GM12878 (cell line): ENCODE measurements at regions not wholly inside any gene's neighbourhood (a gene's known extent, or its start where the extent isn't known, plus 50 kb on each side); places are given as distances from the start of the nearest gene placed in this dataset.

Source experiments
- ATAC-seq: fragments of 200-7000 bp; cut with Tn5 transposase; 3 replicates; pipeline ENCODE4 v1.9.1; 2020; ENCODE audit warnings: mild to moderate bottlenecking, moderate library complexity
- BruUV-seq: library from RNA; stranded (reverse); fragments of 400-500 nt; replicated peaks from 2 replicates; lab custom pipeline; 2021; lab: Mats Ljungman, UMichigan
- CTCF ChIA-PET: fragments of 300-600 bp; sonication (Branson Sonifier 250); formaldehyde crosslinking; extraction: SDS; loops from one replicate; lab custom pipeline; 2021; ENCODE audit warnings: inconsistent platforms; lab: Yijun Ruan, JAX
- POLR2A ChIA-PET: fragments of 350-600 bp; formaldehyde crosslinking; extraction: SDS; loops from one replicate; lab custom pipeline; 2021; ENCODE audit warnings: inconsistent platforms; lab: Charles Lee
- RAD21 ChIA-PET: fragments of 300-600 bp; sonication (Branson Sonifier 250); formaldehyde crosslinking; loops from one replicate; lab custom pipeline; 2023; ENCODE audit warnings: antibody characterized with exemption; ENCODE audit not compliant: unreplicated experiment; lab: Charles Lee
- SMC1A ChIA-PET: fragments of 300-600 bp; sonication (Branson Sonifier 250); formaldehyde crosslinking; loops from one replicate; lab custom pipeline; 2023; ENCODE audit not compliant: unreplicated experiment, uncharacterized antibody; lab: Charles Lee
- DNase-seq: peaks from one replicate; pipeline ENCODE4 v3.0.0-alpha.2; 2011; ENCODE audit warnings: low read depth, low spot score
- FAIRE-seq: peaks from 3 replicates; lab custom pipeline; 2011; peaks lifted over from hg19 to GRCh38; lab: Jason Lieb, UNC
- H2AFZ ChIP-seq: 2 replicates; pipeline ENCODE4 v1.6.0; 2011; ENCODE audit warnings: low read depth, low read length, control low read depth; ENCODE audit not compliant: control insufficient read depth
- H3K27ac ChIP-seq: 2 replicates; pipeline ENCODE4 v1.5.1; 2011; ENCODE audit warnings: control low read depth; ENCODE audit not compliant: control insufficient read depth, insufficient read depth
- H3K27me3 ChIP-seq, 2 experiments: replicated peaks in 1 of 2; 2 replicates each; pipeline versions ENCODE4 v1.6.0 to v1.6.1; 2011; ENCODE audit warnings: low read length in 1 of 2; ENCODE audit not compliant: control insufficient read depth in 2 of 2, insufficient read depth in 2 of 2
- H3K36me3 ChIP-seq, 2 experiments: 2 replicates each; pipeline ENCODE4 v1.5.1; 2011; ENCODE audit warnings: low read length in 1 of 2; ENCODE audit not compliant: control insufficient read depth in 2 of 2, insufficient read depth in 2 of 2
- H3K4me1 ChIP-seq: 2 replicates; pipeline ENCODE4 v1.6.1; 2011; ENCODE audit warnings: mild to moderate bottlenecking, low read length, moderate library complexity, mixed read lengths; ENCODE audit not compliant: control insufficient read depth, insufficient read depth
- H3K4me2 ChIP-seq: 2 replicates; pipeline ENCODE4 v1.6.0; 2011; ENCODE audit warnings: control low read depth; ENCODE audit not compliant: control insufficient read depth, insufficient read depth
- H3K4me3 ChIP-seq: fragments of 200-600 bp; sonication (generic); 2 replicates; pipeline ENCODE4 v1.5.1; 2016
- H3K79me2 ChIP-seq: 2 replicates; pipeline ENCODE4 v1.6.0; 2011; ENCODE audit warnings: low read length; ENCODE audit not compliant: control insufficient read depth, insufficient read depth
- H3K9ac ChIP-seq: 2 replicates; pipeline ENCODE4 v1.8.0; 2011; ENCODE audit warnings: low read length, control low read depth, mixed read lengths; ENCODE audit not compliant: control insufficient read depth, insufficient read depth
- H3K9me3 ChIP-seq: replicated peaks from 3 replicates; pipeline ENCODE4 v1.5.1; 2011; ENCODE audit warnings: mild to moderate bottlenecking, low read length; ENCODE audit not compliant: control insufficient read depth, insufficient read depth
- H4K20me1 ChIP-seq: 2 replicates; pipeline ENCODE4 v1.6.0; 2011; ENCODE audit not compliant: control insufficient read depth, insufficient read depth
- BMI1 ChIP-seq: fragments of 450-650 bp; IDR thresholded peaks from 2 replicates; pipeline ENCODE4 v1.6.1; 2016; ENCODE audit warnings: mild to moderate bottlenecking, moderate library complexity, borderline replicate concordance
- GATAD2B ChIP-seq: fragments of 450-650 bp; conservative IDR thresholded peaks from 2 replicates; pipeline ENCODE4 v1.6.1; 2017; ENCODE audit warnings: low read depth, mild to moderate bottlenecking, moderate library complexity
- MYC ChIP-seq: IDR thresholded peaks from 2 replicates; pipeline ENCODE4 v1.6.1; 2011; ENCODE audit warnings: mild to moderate bottlenecking, low read length, moderate library complexity, inconsistent platforms; ENCODE audit not compliant: insufficient read depth, insufficient replicate concordance, insufficient read length, severe bottlenecking
- POU2F2 ChIP-seq: IDR thresholded peaks from 3 replicates; pipeline ENCODE4 v1.6.1; 2011; ENCODE audit warnings: low read depth, mild to moderate bottlenecking, low read length, borderline replicate concordance
- SMC3 ChIP-seq: IDR thresholded peaks from 2 replicates; pipeline ENCODE4 v1.6.1; 2011; ENCODE audit warnings: low read length, improper control_type of control experiment, borderline replicate concordance
- STAT3 ChIP-seq: IDR thresholded peaks from 2 replicates; pipeline ENCODE4 v1.6.1; 2011; ENCODE audit warnings: low read depth, low read length, improper control_type of control experiment
- WGBS: methylation state at CpG from one replicate; pipeline ENCODE4 v1.1.6; 2016; ENCODE audit warnings: low lambda C conversion rate; ENCODE audit not compliant: insufficient replicate concordance, insufficient coverage; ENCODE audit errors: missing lambda C conversion rate; 5-methylcytosine and 5-hydroxymethylcytosine counted together
- in situ Hi-C: fragments of 300-500 bp; cut with MboI; formaldehyde crosslinking; loops from 9 replicates; pipeline ENCODE4 v1.14.3; 2018; ENCODE audit warnings: mixed read lengths
- intact Hi-C: fragments of 100-400 bp; cut with micrococcal nuclease; formaldehyde crosslinking; loops from one replicate; pipeline ENCODE4 v1.14.2; 2022; ENCODE audit not compliant: unreplicated experiment
- TF ChIP-seq, protein P1 (sequence below): fragments of 450-650 bp; IDR thresholded peaks from 2 replicates; pipeline ENCODE4 v1.6.1; 2016; ENCODE audit warnings: mild to moderate bottlenecking, moderate library complexity, borderline replicate concordance
- TF ChIP-seq, protein P2 (sequence below): fragments of 450-650 bp; IDR thresholded peaks from 2 replicates; pipeline ENCODE4 v1.6.1; 2017; ENCODE audit warnings: low read depth, mild to moderate bottlenecking, moderate library complexity

DNA sequence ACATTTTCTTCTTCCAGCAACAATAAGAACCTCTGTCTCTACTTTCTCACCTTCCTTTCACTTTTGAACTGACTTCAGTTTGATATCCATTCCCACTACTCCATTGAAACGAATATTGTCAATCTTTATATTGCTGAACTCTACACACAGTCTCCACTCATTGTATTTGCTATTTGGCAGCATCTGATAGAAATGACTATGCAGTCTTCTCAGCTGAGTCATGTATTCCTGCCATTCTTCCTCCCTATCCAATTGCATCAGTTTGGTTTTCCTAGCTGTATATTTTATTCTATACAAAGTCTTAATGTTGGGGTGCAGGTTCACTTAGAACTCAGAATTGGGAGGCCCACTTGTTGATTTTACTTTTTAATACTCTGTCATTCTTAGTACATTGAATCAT lies 107.5 kb upstream of the CPNE8 start:
- Histone ChIP-seq H3K79me2 (no peaks in the 10 kb centered on the region), H4K20me1 (no peaks in the 10 kb centered on the region), H3K4me2 (no peak overlapping the region), H3K36me3 (no peaks in the 10 kb centered on the region), H3K4me3 (no peak overlapping the region), H2AFZ (no peak overlapping the region), H3K4me1 (no peaks in the 10 kb centered on the region), H3K9me3 (no peaks in the 10 kb centered on the region), H3K9ac (no peak overlapping the region), H3K27ac (no peak overlapping the region), H3K27me3 (no peaks in the 10 kb centered on the region)
- no peak for ATAC-seq
- POLR2A ChIA-PET, result no interaction called here
- CTCF ChIA-PET, result no interaction called here
- intact Hi-C loops (no loop called here), in situ Hi-C loops (no loop called here)
- RAD21 ChIA-PET, result no interaction called here
- BruUV-seq, result no TSS peak
- SMC1A ChIA-PET, result no interaction called here
- no peak for FAIRE-seq
- 0% methylated on average over 1 of the region's 1 CpG for WGBS
- no peak for DNase-seq
- TF ChIP-seq STAT3 (no peak), SMC3 (no peak), POU2F2 (no peak), GATAD2B (no peak), BMI1 (no peak), MYC (no peak)
- TF ChIP-seq, protein P1, sequence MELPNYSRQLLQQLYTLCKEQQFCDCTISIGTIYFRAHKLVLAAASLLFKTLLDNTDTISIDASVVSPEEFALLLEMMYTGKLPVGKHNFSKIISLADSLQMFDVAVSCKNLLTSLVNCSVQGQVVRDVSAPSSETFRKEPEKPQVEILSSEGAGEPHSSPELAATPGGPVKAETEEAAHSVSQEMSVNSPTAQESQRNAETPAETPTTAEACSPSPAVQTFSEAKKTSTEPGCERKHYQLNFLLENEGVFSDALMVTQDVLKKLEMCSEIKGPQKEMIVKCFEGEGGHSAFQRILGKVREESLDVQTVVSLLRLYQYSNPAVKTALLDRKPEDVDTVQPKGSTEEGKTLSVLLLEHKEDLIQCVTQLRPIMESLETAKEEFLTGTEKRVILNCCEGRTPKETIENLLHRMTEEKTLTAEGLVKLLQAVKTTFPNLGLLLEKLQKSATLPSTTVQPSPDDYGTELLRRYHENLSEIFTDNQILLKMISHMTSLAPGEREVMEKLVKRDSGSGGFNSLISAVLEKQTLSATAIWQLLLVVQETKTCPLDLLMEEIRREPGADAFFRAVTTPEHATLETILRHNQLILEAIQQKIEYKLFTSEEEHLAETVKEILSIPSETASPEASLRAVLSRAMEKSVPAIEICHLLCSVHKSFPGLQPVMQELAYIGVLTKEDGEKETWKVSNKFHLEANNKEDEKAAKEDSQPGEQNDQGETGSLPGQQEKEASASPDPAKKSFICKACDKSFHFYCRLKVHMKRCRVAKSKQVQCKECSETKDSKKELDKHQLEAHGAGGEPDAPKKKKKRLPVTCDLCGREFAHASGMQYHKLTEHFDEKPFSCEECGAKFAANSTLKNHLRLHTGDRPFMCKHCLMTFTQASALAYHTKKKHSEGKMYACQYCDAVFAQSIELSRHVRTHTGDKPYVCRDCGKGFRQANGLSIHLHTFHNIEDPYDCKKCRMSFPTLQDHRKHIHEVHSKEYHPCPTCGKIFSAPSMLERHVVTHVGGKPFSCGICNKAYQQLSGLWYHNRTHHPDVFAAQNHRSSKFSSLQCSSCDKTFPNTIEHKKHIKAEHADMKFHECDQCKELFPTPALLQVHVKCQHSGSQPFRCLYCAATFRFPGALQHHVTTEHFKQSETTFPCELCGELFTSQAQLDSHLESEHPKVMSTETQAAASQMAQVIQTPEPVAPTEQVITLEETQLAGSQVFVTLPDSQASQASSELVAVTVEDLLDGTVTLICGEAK, result no peak
- TF ChIP-seq, protein P2, sequence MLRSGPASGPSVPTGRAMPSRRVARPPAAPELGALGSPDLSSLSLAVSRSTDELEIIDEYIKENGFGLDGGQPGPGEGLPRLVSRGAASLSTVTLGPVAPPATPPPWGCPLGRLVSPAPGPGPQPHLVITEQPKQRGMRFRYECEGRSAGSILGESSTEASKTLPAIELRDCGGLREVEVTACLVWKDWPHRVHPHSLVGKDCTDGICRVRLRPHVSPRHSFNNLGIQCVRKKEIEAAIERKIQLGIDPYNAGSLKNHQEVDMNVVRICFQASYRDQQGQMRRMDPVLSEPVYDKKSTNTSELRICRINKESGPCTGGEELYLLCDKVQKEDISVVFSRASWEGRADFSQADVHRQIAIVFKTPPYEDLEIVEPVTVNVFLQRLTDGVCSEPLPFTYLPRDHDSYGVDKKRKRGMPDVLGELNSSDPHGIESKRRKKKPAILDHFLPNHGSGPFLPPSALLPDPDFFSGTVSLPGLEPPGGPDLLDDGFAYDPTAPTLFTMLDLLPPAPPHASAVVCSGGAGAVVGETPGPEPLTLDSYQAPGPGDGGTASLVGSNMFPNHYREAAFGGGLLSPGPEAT, result no peak
